Endothelial cell of umbilical vein (primary cell): ENCODE measurements at regions not wholly inside any gene's neighbourhood (a gene's known extent, or its start where the extent isn't known, plus 50 kb on each side); places are given as distances from the start of the nearest gene placed in this dataset.

Experiments
- BruUV-seq: library from RNA; stranded (reverse); fragments of 400-500 nt; replicated peaks from 2 replicates; lab custom pipeline; 2021; lab: Mats Ljungman, UMichigan
- CTCF ChIA-PET: fragments of 300-600, 350-600 bp; sonication (Branson Sonifier 250); formaldehyde crosslinking; loops from one replicate; lab custom pipeline; 2021; ENCODE audit warnings: antibody characterized with exemption, inconsistent platforms; lab: Charles Lee
- POLR2A ChIA-PET: fragments of 300-600, 350-600 bp; sonication (Branson Sonifier 250); formaldehyde crosslinking; loops from one replicate; lab custom pipeline; 2021; ENCODE audit warnings: antibody characterized with exemption, inconsistent platforms; lab: Charles Lee
- DNase-seq: peaks from one replicate; pipeline ENCODE4 v3.0.0-alpha.2; 2011; ENCODE audit warnings: low read depth, low spot score
- FAIRE-seq: peaks from 2 replicates; lab custom pipeline; 2011; peaks lifted over from hg19 to GRCh38; lab: Jason Lieb, UNC
- H2AFZ ChIP-seq: 2 replicates; pipeline ENCODE4 v1.6.0; 2012; ENCODE audit warnings: low read depth, low read length, control low read depth, inconsistent platforms
- H3K27ac ChIP-seq: 2 replicates; pipeline ENCODE4 v1.5.1; 2011; ENCODE audit warnings: low read depth, mild to moderate bottlenecking, control low read depth, low read length, moderate library complexity; ENCODE audit not compliant: insufficient read depth
- H3K27me3 ChIP-seq, 2 experiments: 2 replicates each; pipeline versions ENCODE4 v1.6.0 to v1.6.1; 2011; ENCODE audit warnings: low read length in 2 of 2, mixed read lengths in 1 of 2; ENCODE audit not compliant: control insufficient read depth in 2 of 2, insufficient read depth in 2 of 2
- H3K36me3 ChIP-seq, 2 experiments: 2 replicates in 1 of 2; 3 replicates in 1 of 2; pipeline ENCODE4 v1.5.1; 2011; ENCODE audit warnings: low read length in 2 of 2, mild to moderate bottlenecking in 1 of 2, moderate library complexity in 1 of 2; ENCODE audit not compliant: control insufficient read depth in 2 of 2, insufficient read depth in 2 of 2; ENCODE audit errors: extremely low read depth in 1 of 2
- H3K4me1 ChIP-seq: 3 replicates; pipeline ENCODE4 v1.5.1; 2011; ENCODE audit warnings: mild to moderate bottlenecking, low read length; ENCODE audit not compliant: control insufficient read depth, insufficient read depth; ENCODE audit errors: extremely low read depth
- H3K4me2 ChIP-seq: 2 replicates; pipeline ENCODE4 v1.6.1; 2011; ENCODE audit warnings: low read length, control low read depth, mixed read lengths; ENCODE audit not compliant: insufficient read depth
- H3K4me3 ChIP-seq, 3 experiments: fragments of 200-600 bp in 1 of 3; sonication (generic), shearing (Covaris generic) in 1 of 3; replicated peaks in 1 of 3; 2 replicates each; pipeline ENCODE4 v1.5.1; 2011 to 2016; ENCODE audit warnings: control low read depth in 3 of 3, low read length in 3 of 3, mild to moderate bottlenecking in 2 of 3, inconsistent platforms in 1 of 3, low read depth in 1 of 3, moderate library complexity in 1 of 3; ENCODE audit not compliant: insufficient read depth in 1 of 3
- H3K79me2 ChIP-seq: 2 replicates; pipeline ENCODE4 v1.6.0; 2012; ENCODE audit warnings: low read length, inconsistent platforms; ENCODE audit not compliant: control insufficient read depth, insufficient read depth
- H3K9ac ChIP-seq: replicated peaks from 2 replicates; pipeline ENCODE3; 2011; ENCODE audit warnings: low read length, control low read depth; ENCODE audit not compliant: insufficient read depth; ENCODE audit errors: extremely low read depth
- H3K9me1 ChIP-seq: replicated peaks from 3 replicates; pipeline ENCODE4 v1.6.0; 2011; ENCODE audit warnings: mild to moderate bottlenecking, low read length; ENCODE audit not compliant: control insufficient read depth, insufficient read depth; ENCODE audit errors: extremely low read depth
- H3K9me3 ChIP-seq: replicated peaks from 2 replicates; pipeline ENCODE4 v1.5.1; 2012; ENCODE audit warnings: low read length, inconsistent platforms; ENCODE audit not compliant: control insufficient read depth, insufficient read depth
- H4K20me1 ChIP-seq: replicated peaks from 2 replicates; pipeline ENCODE3; 2011; ENCODE audit warnings: mild to moderate bottlenecking, low read length; ENCODE audit not compliant: control insufficient read depth, insufficient read depth; ENCODE audit errors: extremely low read depth
- EZH2 ChIP-seq: IDR thresholded peaks from 2 replicates; pipeline ENCODE4 v1.6.1; 2012; ENCODE audit warnings: borderline replicate concordance, low read depth, mild to moderate bottlenecking, moderate library complexity, low read length, inconsistent platforms; ENCODE audit not compliant: severe bottlenecking
- FOS ChIP-seq: IDR thresholded peaks from 2 replicates; pipeline ENCODE4 v1.6.1; 2011; ENCODE audit warnings: mild to moderate bottlenecking, low read length, moderate library complexity, borderline replicate concordance; ENCODE audit not compliant: insufficient read depth
- GATA2 ChIP-seq: IDR thresholded peaks from 2 replicates; pipeline ENCODE4 v1.7.0; 2011; ENCODE audit warnings: low read depth, mild to moderate bottlenecking, moderate library complexity, mixed read lengths, low read length; ENCODE audit not compliant: insufficient read length, insufficient read depth
- JUN ChIP-seq: IDR thresholded peaks from 2 replicates; pipeline ENCODE4 v1.6.1; 2011; ENCODE audit warnings: borderline replicate concordance, low read depth; ENCODE audit not compliant: insufficient read length, insufficient read depth
- MYC ChIP-seq: IDR thresholded peaks from one replicate; pipeline ENCODE4 v1.6.1; 2011; ENCODE audit warnings: mild to moderate bottlenecking, low read depth, low read length
- POLR2A ChIP-seq: IDR thresholded peaks from 2 replicates; pipeline ENCODE4 v1.6.1; 2012; ENCODE audit warnings: low read depth, mild to moderate bottlenecking, control low read depth, low read length
- POLR2AphosphoS5 ChIP-seq: IDR thresholded peaks from 2 replicates; pipeline ENCODE4 v1.6.1; 2012; ENCODE audit warnings: low read depth, mild to moderate bottlenecking, control low read depth, low read length, moderate library complexity; ENCODE audit not compliant: insufficient read depth
- dilution Hi-C: fragments of 300-500 bp; cut with MboI; formaldehyde crosslinking; loops from one replicate; pipeline ENCODE4 v1.15.0; 2019; ENCODE audit warnings: low sequenced_read_pairs; ENCODE audit not compliant: extremely low pct_ligation_motif_present
- intact Hi-C: fragments of 100-400 bp; cut with micrococcal nuclease; formaldehyde crosslinking; loops from one replicate; pipeline ENCODE4 v1.10.0; 2022
- TF ChIP-seq, protein P1 (sequence below), 2 donors: IDR thresholded peaks; 1 replicate in 1 of 2; 2 replicates in 1 of 2; pipeline ENCODE4 v1.5.1; 2011; ENCODE audit warnings: low read length in 2 of 2, mild to moderate bottlenecking in 2 of 2, moderate library complexity in 2 of 2, control low read depth in 1 of 2, inconsistent platforms in 1 of 2, low read depth in 1 of 2; ENCODE audit not compliant: insufficient read depth in 1 of 2; ENCODE audit errors: extremely low read depth in 1 of 2
- TF ChIP-seq, protein P2 (sequence below): IDR thresholded peaks from 2 replicates; pipeline ENCODE4 v1.6.1; 2011; ENCODE audit not compliant: insufficient read depth, insufficient read length

GRCh38 chr4:182105416-182105815, 137.8 kb upstream of the TENM3 start:
- Histone ChIP-seq H3K4me3 (no peak overlapping the region), H3K9me1 (no peaks in the 10 kb centered on the region), H3K27ac (no peak overlapping the region), H3K27me3 (no peaks in the 10 kb centered on the region), H2AFZ (no peak overlapping the region), H3K9me3 (peaks cover 4% of the 10 kb centered on the region), H3K9ac (no peak overlapping the region), H3K4me2 (no peak overlapping the region), H4K20me1 (no peaks in the 10 kb centered on the region), H3K79me2 (no peaks in the 10 kb centered on the region), H3K36me3 (no peaks in the 10 kb centered on the region), H3K4me1 (no peaks in the 10 kb centered on the region)
- ChIA-PET CTCF (no interaction called here), POLR2A (no interaction called here)
- DNase-seq (no peak), FAIRE-seq (no peak)
- dilution Hi-C loops (no loop called here), intact Hi-C loops (no loop called here)
- TF ChIP-seq, protein P1, sequence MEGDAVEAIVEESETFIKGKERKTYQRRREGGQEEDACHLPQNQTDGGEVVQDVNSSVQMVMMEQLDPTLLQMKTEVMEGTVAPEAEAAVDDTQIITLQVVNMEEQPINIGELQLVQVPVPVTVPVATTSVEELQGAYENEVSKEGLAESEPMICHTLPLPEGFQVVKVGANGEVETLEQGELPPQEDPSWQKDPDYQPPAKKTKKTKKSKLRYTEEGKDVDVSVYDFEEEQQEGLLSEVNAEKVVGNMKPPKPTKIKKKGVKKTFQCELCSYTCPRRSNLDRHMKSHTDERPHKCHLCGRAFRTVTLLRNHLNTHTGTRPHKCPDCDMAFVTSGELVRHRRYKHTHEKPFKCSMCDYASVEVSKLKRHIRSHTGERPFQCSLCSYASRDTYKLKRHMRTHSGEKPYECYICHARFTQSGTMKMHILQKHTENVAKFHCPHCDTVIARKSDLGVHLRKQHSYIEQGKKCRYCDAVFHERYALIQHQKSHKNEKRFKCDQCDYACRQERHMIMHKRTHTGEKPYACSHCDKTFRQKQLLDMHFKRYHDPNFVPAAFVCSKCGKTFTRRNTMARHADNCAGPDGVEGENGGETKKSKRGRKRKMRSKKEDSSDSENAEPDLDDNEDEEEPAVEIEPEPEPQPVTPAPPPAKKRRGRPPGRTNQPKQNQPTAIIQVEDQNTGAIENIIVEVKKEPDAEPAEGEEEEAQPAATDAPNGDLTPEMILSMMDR (IDR thresholded peaks at IDR 0.05; ENCODE audit: extremely low read depth in 1 of 2, insufficient read depth in 1 of 2, low read depth in 1 of 2, low read length in 2 of 2): no peak
- TF ChIP-seq GATA2 (no peak), JUN (no peak), POLR2AphosphoS5 (no peak), MYC (no peak), EZH2 (no peak), POLR2A (no peak), FOS (no peak)
- TF ChIP-seq, protein P2, sequence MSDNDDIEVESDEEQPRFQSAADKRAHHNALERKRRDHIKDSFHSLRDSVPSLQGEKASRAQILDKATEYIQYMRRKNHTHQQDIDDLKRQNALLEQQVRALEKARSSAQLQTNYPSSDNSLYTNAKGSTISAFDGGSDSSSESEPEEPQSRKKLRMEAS: no peak
- no TSS peak for BruUV-seq
